GM13977 (cell line): ENCODE measurements at regions not wholly inside any gene's neighbourhood (a gene's known extent, or its start where the extent isn't known, plus 50 kb on each side); places are given as distances from the start of the nearest gene placed in this dataset.
"Not testable (repeated sequence)": the region's sequence is repeated elsewhere in the genome, so short reads cannot be mapped to it uniquely, and the experiment has no call there.

ENCODE experiments used
- DNase-seq: peaks from one replicate; pipeline ENCODE4 v3.0.0; 2012; ENCODE audit warnings: low spot score
- in situ Hi-C: fragments of 300-500 bp; cut with MboI; formaldehyde crosslinking; loops from one replicate; pipeline ENCODE4 v1.12.0; 2022; ENCODE audit warnings: low sequenced_read_pairs, low pct_unique_long_range_greater_than_20kb, mixed read lengths, inconsistent platforms; ENCODE audit not compliant: unreplicated experiment
- TF ChIP-seq, protein P1 (sequence below): IDR thresholded peaks from 2 replicates; pipeline ENCODE4 v1.5.1; 2012; ENCODE audit warnings: mild to moderate bottlenecking, control low read depth; ENCODE audit not compliant: insufficient read depth; ENCODE audit errors: extremely low read depth, missing control alignments

DNA sequence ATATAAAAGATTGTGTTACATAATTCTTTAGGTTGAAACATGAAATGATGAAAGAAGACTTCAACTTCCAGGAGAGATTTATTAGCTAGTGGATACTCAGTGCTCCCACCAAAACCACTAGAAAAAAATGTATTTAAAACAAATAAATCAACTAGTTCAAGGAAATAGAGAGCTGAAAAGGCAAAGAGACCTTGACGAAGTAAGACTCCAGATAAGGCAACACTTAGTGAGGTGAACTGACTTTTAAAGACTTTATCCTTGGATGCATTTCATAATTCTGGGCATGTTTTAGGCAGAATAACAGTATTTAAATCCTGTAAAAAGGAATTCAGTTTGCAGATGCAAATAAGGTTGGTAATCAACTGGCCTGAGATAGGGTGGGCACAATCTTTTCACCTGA, 1150.7 kb downstream of the FSCB start:
- in situ Hi-C loops = no loop called here
- TF ChIP-seq, protein P1, sequence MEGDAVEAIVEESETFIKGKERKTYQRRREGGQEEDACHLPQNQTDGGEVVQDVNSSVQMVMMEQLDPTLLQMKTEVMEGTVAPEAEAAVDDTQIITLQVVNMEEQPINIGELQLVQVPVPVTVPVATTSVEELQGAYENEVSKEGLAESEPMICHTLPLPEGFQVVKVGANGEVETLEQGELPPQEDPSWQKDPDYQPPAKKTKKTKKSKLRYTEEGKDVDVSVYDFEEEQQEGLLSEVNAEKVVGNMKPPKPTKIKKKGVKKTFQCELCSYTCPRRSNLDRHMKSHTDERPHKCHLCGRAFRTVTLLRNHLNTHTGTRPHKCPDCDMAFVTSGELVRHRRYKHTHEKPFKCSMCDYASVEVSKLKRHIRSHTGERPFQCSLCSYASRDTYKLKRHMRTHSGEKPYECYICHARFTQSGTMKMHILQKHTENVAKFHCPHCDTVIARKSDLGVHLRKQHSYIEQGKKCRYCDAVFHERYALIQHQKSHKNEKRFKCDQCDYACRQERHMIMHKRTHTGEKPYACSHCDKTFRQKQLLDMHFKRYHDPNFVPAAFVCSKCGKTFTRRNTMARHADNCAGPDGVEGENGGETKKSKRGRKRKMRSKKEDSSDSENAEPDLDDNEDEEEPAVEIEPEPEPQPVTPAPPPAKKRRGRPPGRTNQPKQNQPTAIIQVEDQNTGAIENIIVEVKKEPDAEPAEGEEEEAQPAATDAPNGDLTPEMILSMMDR = no peak
- no peak for DNase-seq

DNA sequence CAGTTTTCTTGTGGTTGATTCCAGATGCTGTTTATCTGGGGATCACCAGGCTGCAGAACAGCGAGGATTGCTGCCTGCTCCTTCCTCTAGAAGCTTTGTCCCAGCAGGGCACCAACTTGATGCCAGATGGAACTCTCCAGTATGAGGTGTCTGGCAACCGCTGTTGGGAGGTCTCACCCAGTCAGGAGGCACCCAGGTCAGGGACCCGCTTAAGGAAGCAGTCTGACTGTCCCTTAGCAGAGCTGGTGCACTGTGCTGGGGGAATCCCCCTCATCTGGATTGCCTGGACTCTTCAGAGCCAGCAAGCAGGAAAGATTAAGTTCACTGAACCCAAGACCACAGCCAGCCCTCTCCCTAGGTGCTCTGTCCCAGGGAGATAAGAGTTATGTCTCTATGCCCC, 1165.2 kb downstream of the FSCB start:
- in situ Hi-C loops = no loop called here
- TF ChIP-seq, protein P1 = no peak
- DNase-seq = no peak

DNA sequence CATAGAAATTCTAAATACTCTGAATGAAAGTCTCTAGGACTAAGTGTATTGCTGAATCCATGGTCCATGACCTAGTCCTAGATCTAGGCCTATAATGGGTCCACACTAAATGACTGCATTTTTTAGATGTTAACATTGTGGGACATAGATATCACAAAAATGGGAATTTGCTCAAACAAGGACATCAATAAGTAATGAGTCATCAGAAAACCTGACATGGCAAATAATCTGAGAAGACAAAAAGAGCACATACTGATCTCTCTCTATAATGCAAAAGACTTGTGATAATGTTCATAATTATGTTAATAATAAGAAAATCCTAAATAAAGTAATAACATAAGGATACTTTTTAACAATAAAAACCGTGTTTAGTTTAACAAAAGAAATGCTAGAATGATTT, 1168.4 kb downstream of the FSCB start:
- DNase-seq = no peak
- in situ Hi-C loops = no loop called here
- TF ChIP-seq, protein P1 = no peak

DNA sequence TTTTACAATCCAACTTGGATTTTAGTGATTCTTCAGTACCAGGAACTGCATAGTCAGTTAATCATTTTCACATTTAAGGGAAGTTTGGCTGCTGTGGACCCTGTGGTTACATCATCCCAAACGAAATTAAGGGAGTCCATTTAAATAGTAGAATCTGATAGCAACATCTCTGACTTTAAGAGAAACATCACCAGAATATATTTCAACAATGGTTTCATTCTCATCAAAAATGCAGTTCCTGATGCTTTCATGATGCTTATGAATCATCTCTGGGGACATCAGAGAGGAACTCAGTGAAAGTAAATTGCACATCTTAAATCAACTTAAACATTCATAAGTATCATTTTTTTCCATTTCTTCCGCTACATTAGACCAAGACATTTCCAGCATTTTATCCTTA, 1170.7 kb downstream of the FSCB start:
- in situ Hi-C loops = no loop called here
- no peak for DNase-seq
- TF ChIP-seq, protein P1 = no peak

DNA sequence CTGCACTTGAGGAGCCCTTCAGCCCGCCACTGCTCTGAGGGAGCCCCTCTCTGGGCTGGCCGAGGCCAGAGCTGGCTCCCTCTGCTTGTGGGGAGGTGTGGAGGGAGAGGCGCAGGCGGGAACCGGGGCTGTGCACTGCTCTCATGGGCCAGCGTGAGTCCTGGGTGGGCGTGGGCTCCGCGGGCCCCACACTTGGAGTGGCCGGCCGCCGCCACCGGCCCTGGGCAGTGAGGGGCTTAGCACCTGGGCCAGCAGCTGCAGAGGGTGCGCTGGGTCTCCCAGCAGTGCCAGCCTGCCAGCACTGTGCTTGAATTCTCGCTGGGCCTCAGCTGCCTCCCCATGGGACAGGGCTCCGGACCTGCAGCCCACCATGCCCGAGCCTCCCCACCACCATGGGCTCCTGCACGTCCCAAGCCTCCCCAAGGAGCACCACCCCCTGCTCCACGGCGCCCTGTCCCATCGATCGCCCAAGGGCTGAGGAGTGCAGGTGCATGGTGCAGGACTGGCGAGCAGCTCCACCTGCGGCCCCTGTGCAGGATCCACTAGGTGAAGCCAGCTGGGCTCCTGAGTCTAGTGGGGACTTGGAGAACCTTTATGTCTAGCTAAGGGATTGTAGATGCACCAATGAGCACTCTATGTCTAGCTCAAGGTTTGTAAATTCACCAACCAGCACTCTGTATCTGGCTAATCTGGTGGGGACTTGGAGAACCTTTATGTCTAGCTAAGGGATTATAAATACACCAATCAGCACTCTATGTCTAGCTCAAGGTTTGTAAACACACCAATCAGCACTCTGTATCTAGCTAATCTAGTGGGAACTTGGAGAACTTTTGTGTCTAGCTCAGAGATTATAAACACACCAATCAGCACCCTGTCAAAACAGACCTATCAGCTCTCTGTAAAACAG, 1180.3 kb downstream of the FSCB start:
- in situ Hi-C loops, DNase-seq: not testable (repeated sequence)

DNA sequence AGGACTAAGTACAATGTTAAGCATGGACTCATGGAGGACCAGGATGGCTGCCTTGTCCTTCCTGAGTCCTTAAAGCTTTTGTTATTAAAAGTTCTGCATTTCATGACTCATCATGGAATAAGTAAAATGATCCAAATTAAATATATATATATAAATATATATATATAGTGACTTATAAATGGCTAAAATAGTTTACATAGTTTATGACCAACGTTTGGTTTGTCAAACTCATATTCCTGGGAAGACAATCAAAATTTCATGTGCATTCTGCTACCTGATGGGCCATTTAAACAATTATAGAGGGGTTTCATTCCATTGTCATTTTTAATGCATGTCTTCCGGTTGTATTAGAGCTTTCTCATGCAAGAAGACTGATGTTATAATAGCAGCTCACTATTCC, 1190.7 kb downstream of the FSCB start:
- no peak for DNase-seq
- in situ Hi-C loops = no loop called here
- TF ChIP-seq, protein P1 = no peak

DNA sequence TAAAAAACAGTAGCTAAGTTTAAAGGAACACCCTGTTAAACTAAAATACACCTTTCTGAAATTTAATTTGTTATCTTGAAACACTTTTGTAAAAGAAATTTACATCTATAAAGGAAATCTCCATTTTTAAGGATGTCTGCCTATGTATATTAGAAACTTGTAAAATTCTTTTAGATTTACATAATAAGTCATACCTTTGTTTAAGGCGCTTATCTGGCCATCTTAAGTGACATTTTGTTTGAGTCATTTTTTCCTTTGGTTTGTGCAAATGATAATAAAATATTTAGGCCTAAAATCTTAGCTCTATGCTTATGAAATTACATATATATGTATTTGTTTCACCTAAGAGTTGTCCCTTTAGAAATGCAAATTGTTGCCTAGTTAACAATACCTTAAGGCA, 1193.4 kb downstream of the FSCB start:
- in situ Hi-C loops = no loop called here
- DNase-seq = no peak
- TF ChIP-seq, protein P1 = no peak
